Stomach (tissue), 8 donors: ENCODE measurements at regions not wholly inside any gene's neighbourhood (a gene's known extent, or its start where the extent isn't known, plus 50 kb on each side); places are given as distances from the start of the nearest gene placed in this dataset.
A peak's percentile ranks its signal among the peaks of the same experiment; 100 is the strongest.

Experiments
- DNase-seq, 2 donors: peaks; one replicate each; pipeline versions ENCODE4 v3.0.0 to v3.0.0-alpha.2; 2013 to 2019
- H3K27ac ChIP-seq, 5 donors: fragments of 200-600 bp in 4 of 5; sonication (generic) in 4 of 5; one replicate each; pipeline ENCODE4 v1.5.1; 2013 to 2019; ENCODE audit warnings: mild to moderate bottlenecking in 1 of 5, moderate library complexity in 1 of 5
- H3K27me3 ChIP-seq, 3 donors: fragments of 200-600 bp; sonication (generic); one replicate each; pipeline ENCODE4 v1.5.1; 2017 to 2019; ENCODE audit warnings: mixed run types in 1 of 3
- H3K36me3 ChIP-seq, 4 donors: fragments of 200-600 bp; sonication (generic); 1 replicate in 3 of 4; 2 replicates in 1 of 4; pipeline ENCODE4 v1.5.1; 2016 to 2019
- H3K4me1 ChIP-seq, 4 donors: fragments of 200-600 bp; sonication (generic); one replicate each; pipeline ENCODE4 v1.5.1; 2016 to 2019
- H3K4me3 ChIP-seq, 4 donors: fragments of 200-600 bp; sonication (generic) in 3 of 4; one replicate each; pipeline ENCODE4 v1.5.1; 2016 to 2019; ENCODE audit warnings: mild to moderate bottlenecking in 1 of 4
- H3K9me3 ChIP-seq, 4 donors: fragments of 200-600 bp; sonication (generic); one replicate each; pipeline ENCODE4 v1.5.1; 2016 to 2019
- EP300 ChIP-seq: sonication (generic); formaldehyde crosslinking; IDR thresholded peaks from one replicate; pipeline ENCODE4 v1.6.1; 2017; ENCODE audit warnings: antibody characterized with exemption
- POLR2A ChIP-seq, 4 donors: fragments of 450-650 bp; IDR thresholded peaks; one replicate each; pipeline ENCODE4 v1.6.1; 2016; ENCODE audit warnings: antibody characterized with exemption in 4 of 4, control low read depth in 2 of 4, mild to moderate bottlenecking in 1 of 4, moderate library complexity in 1 of 4
- POLR2AphosphoS5 ChIP-seq, 3 donors: sonication (generic); formaldehyde crosslinking; IDR thresholded peaks; one replicate each; pipeline ENCODE4 v1.6.1; 2016; ENCODE audit warnings: antibody characterized with exemption in 3 of 3
- WGBS, 5 donors: extraction: QIAGEN DNeasy Blood & Tissue Kit in 3 of 5; methylation state at CpG; one replicate each; pipeline versions ENCODE4 v1.1.5 to v1.1.7; 2013 to 2018; 5-methylcytosine and 5-hydroxymethylcytosine counted together
- intact Hi-C: fragments of 100-400 bp; cut with DNase I; formaldehyde crosslinking; loops from one replicate; pipeline ENCODE4 v1.15.1; 2023; ENCODE audit warnings: low total_unique reads
- TF ChIP-seq, protein P1 (sequence below), 7 experiments: fragments of 450-650 bp in 4 of 7; fragments of 200-600 bp in 3 of 7; sonication (generic) in 3 of 7; IDR thresholded peaks; one replicate each; pipeline ENCODE4 v1.5.1; 2016 to 2019; ENCODE audit warnings: antibody characterized with exemption in 7 of 7, control low read depth in 2 of 7, mild to moderate bottlenecking in 1 of 7
- donor health status: healthy with polysubstance abuse.
- donor health status: Bipolar disorder and iron deficiency.
- donor health status: healthy.

DNA sequence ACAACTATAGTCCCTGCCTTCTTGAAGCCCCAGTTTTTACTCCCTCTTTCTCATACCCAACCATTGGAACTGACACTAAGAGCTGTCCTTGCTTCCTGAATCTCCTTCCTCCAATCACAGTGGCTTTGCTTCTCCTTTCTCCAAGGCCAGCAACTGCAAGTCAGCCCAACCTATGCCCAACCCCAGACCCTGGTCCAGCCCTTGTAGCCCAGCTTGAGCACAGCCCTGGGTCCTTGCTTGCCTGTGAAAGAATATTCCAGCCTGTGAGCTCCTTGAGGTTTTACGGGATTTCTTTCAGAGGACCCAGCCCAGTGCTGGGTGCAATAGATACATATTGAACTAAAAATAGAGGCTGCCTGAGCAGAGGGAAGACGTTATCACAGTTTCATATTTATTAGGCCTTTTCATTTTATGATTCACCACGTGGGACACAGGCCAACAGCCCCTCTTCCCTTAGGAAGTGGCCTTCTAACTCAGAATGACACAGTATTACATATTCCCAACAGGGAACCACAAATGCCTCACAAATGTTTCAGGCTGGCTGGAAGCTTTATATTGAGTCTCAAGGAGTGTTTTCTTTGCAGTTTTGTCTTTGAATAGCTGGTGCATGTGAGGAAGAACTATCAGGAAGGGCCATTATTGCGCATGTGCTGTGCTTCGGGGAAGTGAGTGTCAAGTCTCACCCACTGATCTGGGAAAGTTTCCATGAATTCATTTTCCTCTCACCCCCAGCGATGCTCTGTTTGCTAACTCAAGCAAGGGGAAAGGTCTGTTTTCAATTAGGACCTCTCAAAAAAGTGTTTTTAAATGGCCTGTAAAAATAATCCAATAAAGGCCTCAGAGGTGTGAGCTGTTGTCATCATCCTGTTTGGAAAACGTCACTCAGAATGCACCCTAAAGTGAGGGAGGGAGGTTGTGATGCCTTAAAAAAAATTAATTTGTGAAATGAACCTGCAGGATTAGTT lies 92.3 kb upstream of the NFIA start:
- 53 to 68% (median 61%) methylated on average over 7 of the region's 7 CpGs for WGBS, 5 donors
- H3K4me3 ChIP-seq = no peak overlapping the region
- H3K36me3 ChIP-seq = no peaks in the 10 kb centered on the region
- DNase-seq = peak in 1 of 2 donors; percentile 79
- peaks cover 0 to 15% (median 6%) of the 10 kb centered on the region in 4 donors for H3K4me1 ChIP-seq
- no peaks in the 10 kb centered on the region for H3K9me3 ChIP-seq
- no peaks in the 10 kb centered on the region for H3K27me3 ChIP-seq
- TF ChIP-seq EP300 (no peak), POLR2AphosphoS5 (IDR thresholded peaks at IDR 0.05) (no peak), POLR2A (IDR thresholded peaks at IDR 0.05) (no peak)
- TF ChIP-seq, protein P1, sequence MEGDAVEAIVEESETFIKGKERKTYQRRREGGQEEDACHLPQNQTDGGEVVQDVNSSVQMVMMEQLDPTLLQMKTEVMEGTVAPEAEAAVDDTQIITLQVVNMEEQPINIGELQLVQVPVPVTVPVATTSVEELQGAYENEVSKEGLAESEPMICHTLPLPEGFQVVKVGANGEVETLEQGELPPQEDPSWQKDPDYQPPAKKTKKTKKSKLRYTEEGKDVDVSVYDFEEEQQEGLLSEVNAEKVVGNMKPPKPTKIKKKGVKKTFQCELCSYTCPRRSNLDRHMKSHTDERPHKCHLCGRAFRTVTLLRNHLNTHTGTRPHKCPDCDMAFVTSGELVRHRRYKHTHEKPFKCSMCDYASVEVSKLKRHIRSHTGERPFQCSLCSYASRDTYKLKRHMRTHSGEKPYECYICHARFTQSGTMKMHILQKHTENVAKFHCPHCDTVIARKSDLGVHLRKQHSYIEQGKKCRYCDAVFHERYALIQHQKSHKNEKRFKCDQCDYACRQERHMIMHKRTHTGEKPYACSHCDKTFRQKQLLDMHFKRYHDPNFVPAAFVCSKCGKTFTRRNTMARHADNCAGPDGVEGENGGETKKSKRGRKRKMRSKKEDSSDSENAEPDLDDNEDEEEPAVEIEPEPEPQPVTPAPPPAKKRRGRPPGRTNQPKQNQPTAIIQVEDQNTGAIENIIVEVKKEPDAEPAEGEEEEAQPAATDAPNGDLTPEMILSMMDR (IDR thresholded peaks at IDR 0.05) = no peak
- H3K27ac ChIP-seq = peak overlapping the region in 3 of 5 donors; percentile 3 to 45 (median 42)
- intact Hi-C loops = no loop called here

DNA sequence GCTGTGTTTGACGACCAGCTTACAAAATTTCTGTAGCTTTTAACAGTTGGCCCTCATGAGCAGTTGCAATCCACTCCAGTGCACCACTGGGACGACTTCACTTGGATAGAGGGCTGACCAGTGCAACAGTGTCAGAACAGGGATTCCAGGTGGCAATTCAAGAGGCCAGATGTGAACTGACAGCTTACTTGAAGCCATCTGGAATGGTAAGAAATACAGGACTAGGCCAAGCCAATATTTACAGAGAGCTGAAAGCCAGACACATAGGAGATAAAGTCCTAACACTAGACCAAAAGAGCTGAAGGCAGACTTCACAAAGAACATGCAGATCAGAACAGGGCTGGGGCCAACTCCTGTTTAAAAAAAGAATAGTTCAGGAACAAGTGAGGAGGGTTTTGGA lies 93.5 kb upstream of the NFIA start:
- no peaks in the 10 kb centered on the region for H3K27me3 ChIP-seq
- no peak for DNase-seq
- intact Hi-C loops = no loop called here
- TF ChIP-seq EP300 = no peak
- TF ChIP-seq, protein P1 (IDR thresholded peaks at IDR 0.05) = no peak
- no peak for TF ChIP-seq POLR2AphosphoS5 (IDR thresholded peaks at IDR 0.05)
- TF ChIP-seq POLR2A (IDR thresholded peaks at IDR 0.05) = no peak
- no peak overlapping the region for H3K27ac ChIP-seq
- H3K9me3 ChIP-seq = no peaks in the 10 kb centered on the region
- 71 to 85% (median 77%) methylated on average over 2 of the region's 2 CpGs for WGBS, 5 donors
- H3K4me1 ChIP-seq = peaks cover 0 to 25% (median 8%) of the 10 kb centered on the region in 4 donors
- no peaks in the 10 kb centered on the region for H3K36me3 ChIP-seq
- H3K4me3 ChIP-seq = no peak overlapping the region

DNA sequence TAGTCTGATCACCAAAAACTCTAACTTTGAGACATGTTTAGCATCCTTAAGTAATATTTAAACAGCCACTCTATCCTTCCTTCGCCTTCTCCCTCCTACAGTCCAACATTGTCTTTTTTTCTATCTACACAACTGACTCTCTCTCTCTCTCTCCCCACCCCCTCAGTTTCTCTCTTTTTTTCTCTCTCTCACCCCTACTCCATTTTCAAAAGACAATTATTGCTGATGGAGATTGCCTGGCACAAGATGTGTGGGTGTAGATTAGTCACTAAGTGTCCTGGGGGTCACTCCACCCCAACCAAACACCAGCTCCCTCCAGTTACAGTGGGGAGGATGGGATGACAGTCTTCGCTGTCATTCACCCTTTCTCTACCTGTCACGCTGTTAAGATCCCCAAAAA lies 94.5 kb upstream of the NFIA start:
- intact Hi-C loops = no loop called here
- Histone ChIP-seq H3K4me1 (peaks cover 0 to 33% (median 12%) of the 10 kb centered on the region in 4 donors), H3K27me3 (no peaks in the 10 kb centered on the region), H3K4me3 (no peak overlapping the region), H3K36me3 (no peaks in the 10 kb centered on the region), H3K9me3 (no peaks in the 10 kb centered on the region), H3K27ac (no peak overlapping the region)
- TF ChIP-seq EP300 (no peak), POLR2AphosphoS5 (IDR thresholded peaks at IDR 0.05) (no peak), POLR2A (IDR thresholded peaks at IDR 0.05) (no peak)
- WGBS, 5 donors = 93 to 99% (median 95%) methylated on average over 3 of the region's 3 CpGs
- no peak for DNase-seq

DNA sequence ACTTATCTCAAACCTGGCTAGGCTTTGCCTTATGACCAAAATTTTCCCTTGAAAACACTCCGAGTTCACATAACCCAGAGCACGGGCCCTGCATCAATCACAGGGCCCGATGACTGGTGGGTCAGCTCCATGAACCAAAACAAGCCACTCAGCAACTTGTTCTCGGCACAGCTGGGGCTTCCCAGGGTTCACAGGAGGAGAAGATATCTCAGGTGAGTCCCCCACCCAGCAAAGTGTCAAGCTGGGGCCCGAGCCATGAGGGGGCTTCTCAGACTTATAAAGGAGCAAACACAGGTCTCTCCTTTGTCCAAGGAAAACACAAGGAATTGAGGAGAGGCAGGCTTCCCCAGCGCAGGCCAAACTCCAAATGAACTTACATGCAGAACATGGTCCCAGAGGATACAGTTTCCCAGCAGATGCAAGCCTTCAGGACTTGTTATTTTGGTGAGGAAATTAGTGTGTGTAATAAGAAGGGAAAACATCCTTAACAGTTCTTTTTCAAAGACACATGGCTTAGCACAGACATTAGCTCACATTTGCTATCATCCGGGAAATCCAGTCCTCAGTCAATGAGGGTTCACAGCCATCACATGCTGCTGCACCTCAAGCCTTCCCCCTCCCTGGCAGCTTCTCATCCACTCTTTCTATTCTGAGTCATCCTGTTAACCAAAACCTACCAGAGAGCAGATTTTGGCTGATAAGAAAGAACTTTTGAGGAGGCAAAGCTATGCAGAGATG lies 98.1 kb upstream of the NFIA start:
- Histone ChIP-seq H3K36me3 (no peaks in the 10 kb centered on the region), H3K4me3 (no peak overlapping the region), H3K4me1 (peaks cover 0 to 25% (median 10%) of the 10 kb centered on the region in 4 donors), H3K9me3 (no peaks in the 10 kb centered on the region), H3K27me3 (no peaks in the 10 kb centered on the region), H3K27ac (peak overlapping the region in 4 of 5 donors; percentile 50 to 77 (median 68))
- intact Hi-C loops = no loop called here
- TF ChIP-seq EP300 (no peak), POLR2AphosphoS5 (IDR thresholded peaks at IDR 0.05) (peak in 2 of 3 donors; percentile 21 to 38)
- peak in 1 of 2 donors; percentile 84 for DNase-seq
- WGBS, 5 donors = 39 to 56% (median 44%) methylated on average over 7 of the region's 7 CpGs

DNA sequence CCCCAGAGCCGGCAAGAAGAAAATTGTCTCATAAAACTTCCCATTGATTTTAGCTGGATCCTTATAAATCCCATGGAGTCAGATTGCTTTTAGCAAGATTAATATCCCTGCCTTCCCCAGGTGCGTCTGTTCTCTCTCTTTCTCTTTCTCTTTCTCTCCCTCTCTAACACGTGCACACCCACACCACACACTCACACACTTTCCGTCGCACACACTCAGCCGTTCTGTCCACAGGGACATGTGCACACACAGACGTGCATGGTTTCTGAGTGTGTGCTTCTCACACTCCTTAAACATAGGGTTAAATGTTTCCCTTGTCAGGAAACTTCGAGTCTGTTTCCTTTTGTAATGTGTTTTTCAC lies 98.7 kb upstream of the NFIA start:
- no peak for DNase-seq
- Histone ChIP-seq H3K27ac (peak overlapping the region in 4 of 5 donors; percentile 50 to 77 (median 68)), H3K36me3 (no peaks in the 10 kb centered on the region), H3K4me1 (peaks cover 0 to 25% (median 10%) of the 10 kb centered on the region in 4 donors), H3K9me3 (no peaks in the 10 kb centered on the region), H3K27me3 (no peaks in the 10 kb centered on the region), H3K4me3 (no peak overlapping the region)
- 40 to 58% (median 44%) methylated on average over 8 of the region's 8 CpGs for WGBS, 5 donors
- TF ChIP-seq EP300 (no peak), POLR2AphosphoS5 (IDR thresholded peaks at IDR 0.05) (no peak), POLR2A (IDR thresholded peaks at IDR 0.05) (no peak)
- TF ChIP-seq, protein P1 (IDR thresholded peaks at IDR 0.05) = no peak
- intact Hi-C loops = no loop called here
